NCI-H2107 treated with DMSO at 0.1 percent for 48 hours (cell line): ENCODE measurements at regions not wholly inside any gene's neighbourhood (a gene's known extent, or its start where the extent isn't known, plus 50 kb on each side); places are given as distances from the start of the nearest gene placed in this dataset.
A peak's percentile ranks its signal among the peaks of the same experiment; 100 is the strongest.

Experiments
- DNase-seq: peaks from one replicate; lab custom pipeline; 2025; ENCODE audit not compliant: unreplicated experiment; lab: John Stamatoyannopoulos, UW

DNA sequence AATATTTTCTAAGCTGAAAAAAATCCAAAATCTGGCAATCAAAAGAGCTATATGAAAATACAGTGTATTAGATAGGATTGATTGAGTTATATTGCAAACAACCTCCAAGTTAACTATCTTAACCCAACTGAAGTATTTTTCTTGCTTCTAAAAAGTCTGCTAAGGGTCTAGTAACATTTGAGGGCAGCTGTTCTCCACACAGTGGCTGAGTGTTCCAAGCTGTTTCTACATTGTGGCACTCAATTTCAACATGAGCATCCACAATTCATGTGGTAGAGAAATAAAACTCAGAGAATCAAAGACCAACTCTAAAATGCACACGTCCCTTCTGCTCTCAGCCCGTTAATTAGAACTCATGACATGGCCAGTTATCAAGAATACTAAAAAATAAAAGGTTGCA, 340.0 kb downstream of the C12orf50 start:
- no peak for DNase-seq

DNA sequence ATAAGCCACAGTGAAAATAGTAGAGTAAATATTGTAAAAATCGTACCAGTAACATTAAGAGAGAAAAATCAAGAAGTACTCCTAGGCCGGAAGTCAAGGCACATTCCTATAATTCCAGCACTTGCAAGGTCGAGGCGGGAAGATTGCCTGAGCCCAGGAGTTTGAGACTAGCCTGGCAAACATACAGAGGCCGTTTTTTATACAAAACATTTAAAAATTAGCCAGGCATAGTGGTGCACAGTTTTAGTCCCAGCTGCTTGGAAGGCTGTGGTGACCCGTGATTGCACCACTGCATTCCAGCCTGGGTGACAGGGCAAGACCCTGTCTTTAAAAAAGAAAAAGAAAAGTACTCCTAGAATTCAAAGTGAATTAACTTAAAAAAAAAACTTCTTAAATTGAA, 341.8 kb downstream of the C12orf50 start:
- no peak for DNase-seq

DNA sequence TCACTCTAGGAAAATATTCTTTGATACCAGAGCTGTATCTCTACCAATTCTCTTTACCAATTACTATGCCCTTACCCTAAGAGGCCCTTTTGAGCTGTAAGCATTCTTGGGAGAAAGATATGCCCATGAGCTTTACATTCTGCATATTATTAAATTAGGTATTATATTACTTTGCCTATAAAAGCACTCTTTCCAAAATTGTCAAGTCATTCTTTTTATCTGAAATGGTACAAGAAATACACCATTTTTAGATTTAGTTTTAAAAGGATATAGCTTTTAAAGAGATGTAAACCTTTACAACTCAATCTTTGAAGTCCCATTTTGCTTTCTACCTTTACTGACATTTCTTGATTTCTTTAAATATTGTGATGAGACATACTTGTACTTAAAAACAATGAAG, 343.5 kb downstream of the C12orf50 start:
- no peak for DNase-seq

GRCh38 chr12:87679251-87679650, 349.9 kb downstream of the C12orf50 start:
- no peak for DNase-seq

GRCh38 chr12:87678453-87678852, 350.7 kb downstream of the C12orf50 start:
- DNase-seq: no peak

GRCh38 chr12:87676731-87677130, 352.5 kb downstream of the C12orf50 start:
- DNase-seq: no peak

DNA sequence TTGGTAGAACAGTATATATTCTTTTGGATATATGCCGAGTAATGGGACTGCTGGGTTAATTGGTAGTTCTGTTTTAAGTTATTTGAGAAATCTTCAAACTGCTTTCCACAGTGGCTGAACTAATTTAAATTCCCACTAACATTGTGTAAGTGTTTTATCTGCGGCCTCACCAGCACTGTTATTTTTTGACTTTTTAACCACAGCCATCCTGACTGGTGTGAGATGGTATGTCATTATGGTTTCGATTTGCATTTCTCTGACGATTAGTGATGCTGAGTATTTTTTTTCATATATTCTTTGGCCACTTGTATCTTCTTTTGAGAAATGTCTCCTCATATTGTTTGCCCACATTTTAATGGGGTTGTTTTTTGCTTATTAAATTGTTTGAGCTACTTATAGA, 357.4 kb downstream of the C12orf50 start:
- no peak for DNase-seq

DNA sequence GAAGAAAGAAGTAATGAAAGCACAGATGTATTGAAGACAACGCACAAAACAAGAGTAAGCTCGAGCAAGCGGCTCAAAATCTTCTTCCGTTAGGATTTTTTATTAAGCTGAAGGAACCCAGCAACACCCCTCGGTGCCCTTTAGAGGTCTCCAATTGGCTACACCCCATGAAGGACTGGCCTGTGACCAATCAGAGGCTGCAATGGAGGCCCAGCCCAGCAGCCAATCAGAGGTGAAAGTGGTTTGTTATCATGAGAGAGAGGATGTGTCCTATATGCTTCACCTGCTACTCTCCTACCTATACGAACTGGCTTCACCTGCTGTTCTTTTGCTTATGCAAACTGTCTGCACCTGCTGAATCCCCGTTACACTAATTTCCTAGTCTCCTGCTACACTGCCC, 358.8 kb downstream of the C12orf50 start:
- DNase-seq: peak; percentile 72

GRCh38 chr12:87667378-87667777, 361.8 kb downstream of the C12orf50 start:
- no peak for DNase-seq

GRCh38 chr12:87661786-87662377, 367.3 kb downstream of the C12orf50 start:
- peak; percentile 67 for DNase-seq

DNA sequence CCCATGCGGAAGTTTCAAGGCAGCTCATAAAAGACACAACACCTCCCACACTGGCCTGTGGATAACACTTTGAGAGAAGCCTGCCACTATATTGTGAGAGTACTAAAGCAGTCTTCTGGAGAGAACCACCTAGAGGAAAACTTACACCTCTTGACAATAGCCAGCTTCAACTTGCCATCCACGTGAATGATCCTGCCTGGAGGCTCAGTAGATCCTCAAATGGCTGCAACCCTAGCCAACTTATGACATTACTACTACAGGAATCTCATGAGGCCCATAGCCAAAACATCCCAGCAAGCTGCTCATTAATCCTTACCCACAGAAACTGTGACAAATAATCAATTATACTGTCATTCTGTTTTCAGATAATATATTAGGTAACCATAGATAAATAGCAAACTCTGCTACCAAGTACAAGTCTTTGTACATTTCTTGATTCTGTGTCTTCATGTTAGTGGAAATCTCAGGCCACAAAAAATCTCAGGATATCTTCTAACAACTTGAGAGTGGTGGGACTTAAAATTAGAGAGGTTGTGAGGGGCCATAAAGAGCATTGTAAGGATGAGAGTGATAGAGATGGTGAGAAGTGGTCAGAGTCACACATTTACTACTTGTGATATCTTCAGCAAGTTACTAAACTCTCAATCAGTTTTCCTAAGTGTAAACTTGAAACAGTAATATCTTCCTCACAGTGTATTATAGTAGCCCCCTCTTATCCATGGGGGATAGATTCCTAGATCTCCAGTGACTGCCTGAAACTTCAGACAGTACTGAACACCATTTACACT, 368.0 kb downstream of the C12orf50 start:
- DNase-seq: no peak

GRCh38 chr12:87660291-87660690, 368.9 kb downstream of the C12orf50 start:
- DNase-seq: no peak

DNA sequence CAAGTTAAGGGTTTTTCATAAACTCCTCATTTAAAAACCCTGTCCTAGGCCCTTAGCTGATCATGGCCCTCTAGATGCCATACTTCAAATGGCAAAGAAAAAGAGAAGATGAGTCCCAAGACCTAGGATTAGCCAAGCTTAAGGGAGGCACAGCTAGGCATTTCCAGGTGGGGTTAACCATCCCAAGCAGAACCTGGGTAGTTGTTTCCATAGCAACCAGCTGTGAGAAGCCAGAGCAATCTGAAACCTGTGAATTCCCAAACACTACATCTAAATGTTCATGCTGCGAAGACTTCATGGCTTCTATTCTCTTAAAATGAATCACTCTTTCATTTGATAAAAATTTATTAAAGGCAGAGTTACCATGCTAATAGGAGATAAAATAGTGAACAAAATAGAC, 372.9 kb downstream of the C12orf50 start:
- DNase-seq: no peak

DNA sequence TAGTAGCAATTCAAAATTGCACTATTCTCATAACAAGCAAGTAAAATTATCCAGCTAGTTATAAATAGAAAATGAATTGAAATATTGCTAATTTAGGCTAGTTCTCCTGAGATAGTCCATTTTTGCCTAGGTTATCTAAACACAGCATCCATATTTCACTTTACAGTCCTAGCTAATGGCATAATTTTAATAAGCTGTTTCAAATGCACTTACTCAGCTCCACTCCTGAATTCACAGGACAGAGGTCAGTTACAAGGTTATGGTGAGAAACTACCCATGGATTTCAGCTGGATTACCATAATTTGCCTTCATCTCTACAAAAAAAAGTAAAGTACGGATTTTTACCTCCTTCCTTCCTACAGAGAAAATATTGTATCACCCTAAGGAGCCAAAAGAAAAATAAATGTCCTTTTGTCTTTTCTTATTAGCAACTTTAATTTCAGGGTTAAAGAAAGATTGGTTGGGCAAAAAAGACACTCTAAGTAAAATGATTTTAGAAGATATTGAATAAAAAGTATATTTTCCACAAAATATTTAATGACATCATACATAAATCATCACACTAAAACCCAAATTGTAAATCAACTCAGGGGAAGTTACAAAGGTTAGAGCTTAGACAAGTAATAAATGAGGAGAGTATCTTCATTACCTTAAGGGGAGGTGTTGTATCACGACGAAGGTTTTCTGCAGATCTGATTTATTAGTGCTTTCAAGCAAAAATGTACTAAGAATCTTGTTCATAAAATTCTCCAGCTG, 377.4 kb downstream of the C12orf50 start:
- no peak for DNase-seq

- DNase-seq: no peak
Observed at GRCh38 chr12:87642245-87642644, 387.0 kb downstream of the C12orf50 start.

DNA sequence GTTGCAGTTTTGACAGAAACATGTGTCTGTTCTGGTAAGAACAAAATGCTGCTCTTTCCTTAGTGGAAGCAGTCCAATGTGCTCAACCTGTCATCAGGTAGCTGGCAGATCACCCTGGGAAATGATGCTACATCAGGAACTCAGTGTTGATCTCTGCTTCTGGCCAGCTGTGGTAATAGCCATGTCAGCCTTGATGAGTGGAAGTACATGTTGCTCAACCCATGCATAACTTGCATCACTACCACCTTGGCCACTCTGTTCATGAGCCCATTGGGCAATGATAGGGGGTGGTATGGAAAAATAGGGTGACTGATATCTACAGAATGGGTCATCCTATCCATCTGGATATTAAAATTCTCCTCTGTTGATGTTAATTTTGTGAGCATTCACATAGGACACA, 411.0 kb downstream of the C12orf50 start:
- no peak for DNase-seq

DNA sequence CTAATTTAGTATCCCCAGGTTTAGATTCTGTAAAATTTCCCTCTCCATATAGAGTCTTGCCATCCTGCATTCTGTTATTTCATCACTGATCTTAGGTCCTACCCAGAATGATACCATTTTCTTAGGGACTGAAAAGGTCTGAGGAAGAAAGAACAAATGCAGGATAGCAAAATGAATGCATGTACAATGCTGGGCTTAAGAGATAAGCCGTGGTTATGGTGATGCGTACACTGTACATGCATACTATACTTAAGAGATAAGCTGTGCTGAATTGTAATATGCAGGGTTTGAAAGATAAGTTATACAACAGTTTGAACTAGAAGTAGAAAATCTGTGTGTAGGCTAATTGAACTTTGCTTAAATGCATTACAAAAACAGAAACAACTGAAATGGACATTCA, 416.2 kb downstream of the C12orf50 start:
- no peak for DNase-seq

DNA sequence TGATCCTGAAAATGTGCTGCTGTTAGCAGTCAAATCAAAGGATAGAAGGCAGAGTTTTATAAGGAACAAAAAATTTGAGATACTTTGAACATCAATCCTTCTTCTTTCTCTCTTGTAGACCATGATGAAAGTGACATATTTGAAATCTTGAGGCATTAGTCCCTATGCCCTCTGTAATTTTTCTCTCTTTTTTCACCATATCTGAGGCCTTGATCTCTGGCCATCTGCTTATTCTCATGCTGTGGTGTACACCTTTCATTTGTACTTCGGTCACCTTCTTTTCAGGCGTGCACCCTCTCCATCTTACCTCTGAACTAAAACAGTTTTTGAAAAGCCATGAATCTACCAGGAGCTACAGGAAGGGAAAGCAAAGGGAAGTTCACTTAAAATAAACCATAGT, 420.9 kb downstream of the C12orf50 start:
- no peak for DNase-seq

DNA sequence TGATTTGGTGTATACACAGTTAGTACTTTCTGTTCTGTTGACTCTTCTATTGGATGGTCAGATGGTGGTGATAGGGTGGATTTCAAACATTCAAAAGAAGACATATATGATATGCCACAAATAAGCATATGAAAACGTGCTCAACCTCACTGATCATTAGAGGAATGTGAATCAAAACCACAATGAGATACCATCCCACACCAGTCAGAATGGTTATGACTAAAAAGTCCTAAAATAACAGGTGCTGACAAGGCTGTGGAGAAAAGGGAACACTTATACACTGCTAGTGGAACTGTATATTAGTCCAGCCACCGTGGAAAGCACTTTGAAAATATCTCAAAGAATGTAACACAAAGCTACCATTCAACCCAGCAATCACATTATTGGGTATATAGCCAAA, 425.5 kb downstream of the C12orf50 start:
- no peak for DNase-seq

DNA sequence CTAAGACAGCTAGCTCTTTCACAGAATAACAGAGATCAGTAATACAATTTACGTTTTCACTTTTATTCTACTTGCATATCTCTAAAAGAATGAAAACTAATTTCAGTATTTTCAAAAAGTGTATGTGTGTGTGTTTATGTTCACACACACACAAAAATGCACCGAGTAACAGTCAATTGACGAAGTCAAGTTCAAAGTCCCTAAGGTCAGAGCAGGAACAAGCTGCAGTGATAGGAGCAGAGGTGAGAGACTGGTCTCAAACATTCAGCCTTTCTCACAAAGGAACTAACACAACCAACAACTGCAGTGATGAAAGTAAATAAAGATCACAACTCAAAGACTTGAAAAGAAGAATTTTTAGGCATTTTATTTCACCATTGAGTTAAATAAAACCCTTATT, 429.7 kb downstream of the C12orf50 start:
- DNase-seq: no peak

GRCh38 chr12:87597114-87597513, 432.1 kb downstream of the C12orf50 start:
- DNase-seq: no peak

GRCh38 chr12:87596636-87597035, 432.6 kb downstream of the C12orf50 start:
- DNase-seq: no peak
